Stimulated activated CD4-positive, alpha-beta T cell treated with anti-CD3 and anti-CD28 coated beads, Interleukin-1b, Interleukin-23, amount 100 ng/mL, for 1 hour (primary cell): ENCODE measurements at regions not wholly inside any gene's neighbourhood (a gene's known extent, or its start where the extent isn't known, plus 50 kb on each side); places are given as distances from the start of the nearest gene placed in this dataset.

Experiments used
- DNase-seq, 2 donors: peaks; one replicate each; pipeline ENCODE4 v3.0.0-alpha.2; 2020; ENCODE audit warnings: low read depth in 2 of 2

GRCh38 chr1:208419746-208420420, 175.7 kb upstream of the PLXNA2 start:
- DNase-seq = no peak

GRCh38 chr1:208420696-208421095, 176.5 kb upstream of the PLXNA2 start:
- DNase-seq = no peak

GRCh38 chr1:208421486-208421885, 177.3 kb upstream of the PLXNA2 start:
- DNase-seq = no peak

- DNase-seq = no peak
These were observed 179.3 kb upstream of the PLXNA2 start for GRCh38 chr1:208423526-208423925.

- no peak for DNase-seq
These were observed 180.9 kb upstream of the PLXNA2 start for GRCh38 chr1:208425096-208425495.

GRCh38 chr1:208430220-208430619, 186.0 kb upstream of the PLXNA2 start:
- DNase-seq = no peak

- DNase-seq = no peak
These were observed 187.5 kb upstream of the PLXNA2 start for GRCh38 chr1:208431721-208432120.

- DNase-seq = no peak
These were observed 188.2 kb upstream of the PLXNA2 start for GRCh38 chr1:208432346-208432745.

GRCh38 chr1:208433086-208433485, 188.9 kb upstream of the PLXNA2 start:
- no peak for DNase-seq

- no peak for DNase-seq
These were observed 189.8 kb upstream of the PLXNA2 start for GRCh38 chr1:208433971-208434370.

- DNase-seq = no peak
These were observed 193.2 kb upstream of the PLXNA2 start for GRCh38 chr1:208437401-208437800.

- no peak for DNase-seq
These were observed 194.0 kb upstream of the PLXNA2 start for GRCh38 chr1:208438112-208438699.

GRCh38 chr1:208445758-208446203, 201.6 kb upstream of the PLXNA2 start:
- DNase-seq = no peak

GRCh38 chr1:208446271-208446691, 202.1 kb upstream of the PLXNA2 start:
- no peak for DNase-seq

GRCh38 chr1:208448425-208448824, 204.2 kb upstream of the PLXNA2 start:
- no peak for DNase-seq

GRCh38 chr1:208449951-208450350, 205.8 kb upstream of the PLXNA2 start:
- no peak for DNase-seq

- no peak for DNase-seq
These were observed 206.8 kb upstream of the PLXNA2 start for GRCh38 chr1:208450958-208451357.

GRCh38 chr1:208455821-208456220, 211.6 kb upstream of the PLXNA2 start:
- no peak for DNase-seq

GRCh38 chr1:208456487-208456886, 212.3 kb upstream of the PLXNA2 start:
- DNase-seq = no peak

GRCh38 chr1:208460823-208461222, 216.6 kb upstream of the PLXNA2 start:
- DNase-seq = no peak

- no peak for DNase-seq
These were observed 217.5 kb upstream of the PLXNA2 start for GRCh38 chr1:208461680-208462079.

- no peak for DNase-seq
These were observed 218.6 kb upstream of the PLXNA2 start for GRCh38 chr1:208462761-208463160.

- DNase-seq = no peak
These were observed 221.1 kb upstream of the PLXNA2 start for GRCh38 chr1:208465266-208465665.
